SK-N-SH (cell line): ENCODE measurements at regions not wholly inside any gene's neighbourhood (a gene's known extent, or its start where the extent isn't known, plus 50 kb on each side); places are given as distances from the start of the nearest gene placed in this dataset.

ENCODE experiments used
- CTCF ChIA-PET: fragments of 300-600, 350-600 bp; formaldehyde crosslinking; extraction: SDS; loops from one replicate; lab custom pipeline; 2021; lab: Yijun Ruan, JAX
- POLR2A ChIA-PET: fragments of 350-600 bp; sonication (Branson Sonifier 250); formaldehyde crosslinking; extraction: SDS; loops from one replicate; lab custom pipeline; 2020; ENCODE audit warnings: antibody characterized with exemption, inconsistent platforms; lab: Yijun Ruan, JAX
- DNase-seq: peaks from one replicate; pipeline ENCODE4 v3.0.0; 2012
- H2AFZ ChIP-seq: fragments of 200-600 bp; sonication (generic); 2 replicates; pipeline ENCODE4 v1.8.1; 2016; ENCODE audit warnings: antibody characterized with exemption, mild to moderate bottlenecking, low read depth
- H3F3A ChIP-seq: fragments of 200-600 bp; sonication (generic); replicated peaks from 2 replicates; pipeline ENCODE3; 2016; ENCODE audit warnings: antibody characterized with exemption, mild to moderate bottlenecking; ENCODE audit not compliant: insufficient read depth
- H3K27ac ChIP-seq, 2 experiments: fragments of 200-500 bp in 1 of 2; fragments of 200-600 bp in 1 of 2; sonication (Bioruptor generic) in 1 of 2; sonication (generic), shearing (Covaris generic) in 1 of 2; 2 replicates each; pipeline versions ENCODE4 v1.5.1 to v1.6.1; 2014 to 2016; ENCODE audit warnings: low read depth in 2 of 2, inconsistent platforms in 1 of 2, low read length in 1 of 2, mild to moderate bottlenecking in 1 of 2, mixed read lengths in 1 of 2
- H3K27me3 ChIP-seq: fragments of 200-600 bp; sonication (generic), shearing (Covaris generic); 2 replicates; pipeline ENCODE4 v1.6.1; 2016; ENCODE audit warnings: mixed run types; ENCODE audit not compliant: insufficient read depth
- H3K36me3 ChIP-seq, 2 experiments: fragments of 200-500 bp in 1 of 2; fragments of 200-600 bp in 1 of 2; sonication (Bioruptor generic) in 1 of 2; sonication (generic) in 1 of 2; replicated peaks in 1 of 2; 2 replicates each; pipeline versions ENCODE3 to v1.5.1; 2014 to 2016; ENCODE audit warnings: low read length in 1 of 2, mild to moderate bottlenecking in 1 of 2; ENCODE audit not compliant: insufficient read depth in 2 of 2, control insufficient read depth in 1 of 2
- H3K4me1 ChIP-seq, 2 experiments: fragments of 200-500 bp in 1 of 2; fragments of 200-600 bp in 1 of 2; sonication (Bioruptor generic) in 1 of 2; sonication (generic), shearing (Covaris generic) in 1 of 2; 2 replicates each; pipeline versions ENCODE4 v1.5.1 to v1.6.1; 2014 to 2016; ENCODE audit warnings: low read depth in 1 of 2, low read length in 1 of 2, mixed run types in 1 of 2; ENCODE audit not compliant: insufficient read depth in 2 of 2, control insufficient read depth in 1 of 2
- H3K4me2 ChIP-seq: fragments of 200-600 bp; sonication (generic), shearing (Covaris generic); 2 replicates; pipeline ENCODE4 v1.6.1; 2017; ENCODE audit warnings: mixed run types
- H3K4me3 ChIP-seq, 2 experiments: fragments of 200-500 bp in 1 of 2; fragments of 200-600 bp in 1 of 2; sonication (Bioruptor generic) in 1 of 2; sonication (generic), shearing (Covaris generic) in 1 of 2; 2 replicates each; pipeline versions ENCODE4 v1.5.1 to v1.8.1; 2014 to 2016; ENCODE audit warnings: low read depth in 2 of 2, inconsistent platforms in 1 of 2, low read length in 1 of 2, mild to moderate bottlenecking in 1 of 2, mixed read lengths in 1 of 2, moderate library complexity in 1 of 2
- H3K79me2 ChIP-seq: fragments of 200-600 bp; sonication (generic); 2 replicates; pipeline ENCODE4 v1.8.1; 2017; ENCODE audit warnings: mild to moderate bottlenecking; ENCODE audit not compliant: insufficient read depth
- H3K9ac ChIP-seq: fragments of 200-600 bp; sonication (generic); 2 replicates; pipeline ENCODE4 v1.6.1; 2017; ENCODE audit warnings: mixed run types
- H3K9me2 ChIP-seq: fragments of 200-600 bp; sonication (generic); 2 replicates; pipeline ENCODE4 v1.6.1; 2017; ENCODE audit warnings: mixed run types
- H3K9me3 ChIP-seq: fragments of 200-600 bp; sonication (generic); 2 replicates; pipeline ENCODE4 v1.6.1; 2017; ENCODE audit warnings: mixed run types, mild to moderate bottlenecking, moderate library complexity
- H4K20me1 ChIP-seq: fragments of 200-600 bp; sonication (generic); 2 replicates; pipeline ENCODE4 v1.6.1; 2017; ENCODE audit warnings: mild to moderate bottlenecking, mixed run types; ENCODE audit not compliant: insufficient read depth
- CHD2 ChIP-seq: fragments of 150-350 bp; IDR thresholded peaks from 2 replicates; pipeline ENCODE4 v1.6.1; 2018; ENCODE audit warnings: low read length; ENCODE audit not compliant: partially characterized antibody
- ELF1 ChIP-seq: IDR thresholded peaks from 2 replicates; pipeline ENCODE4 v1.4.0; 2012
- EP300 ChIP-seq, 2 experiments: IDR thresholded peaks; 2 replicates each; pipeline versions ENCODE4 v1.4.0 to v1.6.1; 2012; ENCODE audit warnings: borderline replicate concordance in 1 of 2, low read depth in 1 of 2, low read length in 1 of 2
- EZH2phosphoT487 ChIP-seq: fragments of 200-600 bp; sonication (generic); IDR thresholded peaks from 2 replicates; pipeline ENCODE4 v1.6.1; 2017; ENCODE audit warnings: low read depth, mixed run types, mild to moderate bottlenecking, antibody characterized with exemption, moderate library complexity, borderline replicate concordance
- FOSL2 ChIP-seq: IDR thresholded peaks from 2 replicates; pipeline ENCODE4 v1.4.0; 2012; ENCODE audit warnings: low read depth, mild to moderate bottlenecking, moderate library complexity, borderline replicate concordance
- FOXJ3 ChIP-seq: sonication (generic); formaldehyde crosslinking; IDR thresholded peaks from 2 replicates; pipeline ENCODE4 v1.5.1; 2020; ENCODE audit warnings: mild to moderate bottlenecking, missing genetic modification reagents
- FOXM1 ChIP-seq: IDR thresholded peaks from 2 replicates; pipeline ENCODE4 v1.4.0; 2012; ENCODE audit warnings: low read depth, mild to moderate bottlenecking
- GATA2 ChIP-seq: sonication (generic); formaldehyde crosslinking; IDR thresholded peaks from 2 replicates; pipeline ENCODE4 v1.5.0; 2020; ENCODE audit warnings: mild to moderate bottlenecking, missing genetic modification reagents
- MEF2A ChIP-seq: IDR thresholded peaks from 2 replicates; pipeline ENCODE4 v1.4.0; 2012; ENCODE audit warnings: low read depth, borderline replicate concordance
- MXI1 ChIP-seq: IDR thresholded peaks from 2 replicates; pipeline ENCODE4 v1.6.1; 2012; ENCODE audit warnings: mild to moderate bottlenecking, low read depth, low read length, improper control_type of control experiment
- POLR2AphosphoS5 ChIP-seq: IDR thresholded peaks from 2 replicates; pipeline ENCODE4 v1.6.1; 2012; ENCODE audit warnings: low read depth, low read length
- RAD21 ChIP-seq: IDR thresholded peaks from 2 replicates; pipeline ENCODE4 v1.6.1; 2012; ENCODE audit warnings: mild to moderate bottlenecking, low read length
- SIN3A ChIP-seq: IDR thresholded peaks from 2 replicates; pipeline ENCODE4 v1.6.1; 2012; ENCODE audit warnings: low read depth, mild to moderate bottlenecking, low read length, moderate library complexity, borderline replicate concordance
- TAF1 ChIP-seq: IDR thresholded peaks from 2 replicates; pipeline ENCODE4 v1.6.1; 2012; ENCODE audit warnings: low read depth, mild to moderate bottlenecking, low read length, moderate library complexity, borderline replicate concordance
- TCF12 ChIP-seq: IDR thresholded peaks from 2 replicates; pipeline ENCODE4 v1.4.0; 2012
- TEAD4 ChIP-seq: IDR thresholded peaks from 2 replicates; pipeline ENCODE4 v1.4.0; 2012; ENCODE audit warnings: mild to moderate bottlenecking, borderline replicate concordance; ENCODE audit not compliant: insufficient read depth
- YY1 ChIP-seq: IDR thresholded peaks from 2 replicates; pipeline ENCODE4 v1.4.0; 2012; ENCODE audit warnings: low read depth, mild to moderate bottlenecking
- WGBS: methylation state at CpG from one replicate; pipeline ENCODE4 v1.1.6; 2017; ENCODE audit warnings: low lambda C conversion rate; 5-methylcytosine and 5-hydroxymethylcytosine counted together
- TF ChIP-seq, protein P1 (sequence below): fragments of 150-350 bp; IDR thresholded peaks from 2 replicates; pipeline ENCODE4 v1.6.1; 2016; ENCODE audit warnings: mild to moderate bottlenecking, low read depth, low read length
- TF ChIP-seq, protein P2 (sequence below): IDR thresholded peaks from 2 replicates; pipeline ENCODE4 v1.4.0; 2012; ENCODE audit warnings: low read depth, borderline replicate concordance
- TF ChIP-seq, protein P3 (sequence below): IDR thresholded peaks from 2 replicates; pipeline ENCODE4 v1.4.0; 2012; ENCODE audit warnings: low read depth
- TF ChIP-seq, protein P4 (sequence below): fragments of 200-600 bp; sonication (generic); IDR thresholded peaks from 2 replicates; pipeline ENCODE4 v1.6.1; 2017; ENCODE audit warnings: antibody characterized with exemption, mild to moderate bottlenecking, moderate library complexity

DNA sequence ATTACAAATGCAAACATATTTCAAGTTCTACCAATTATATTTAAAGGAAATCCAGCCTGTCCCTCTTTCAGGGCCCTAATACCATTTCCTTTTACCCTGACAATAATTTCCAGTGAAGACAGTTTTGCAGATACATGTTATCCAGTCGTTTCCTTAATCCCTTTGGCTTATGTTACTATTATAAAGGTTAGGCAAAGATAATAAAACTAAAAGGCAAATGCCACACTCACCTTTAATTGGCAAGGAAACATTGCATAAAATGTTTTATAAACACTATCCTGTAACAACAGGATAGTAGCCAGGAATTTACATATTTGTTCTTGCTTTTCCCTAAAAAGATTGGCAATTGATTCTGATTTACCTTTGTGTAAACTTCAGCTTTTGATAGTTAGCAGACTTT, 168.7 kb downstream of the AEBP2 start:
- Histone ChIP-seq H3K27me3 (no peaks in the 10 kb centered on the region), H3K4me3 (no peak overlapping the region)
- no peak for TF ChIP-seq GATA2
- no peak for TF ChIP-seq FOXJ3 (CRISPR knock-in tag)
- TF ChIP-seq, protein P1, sequence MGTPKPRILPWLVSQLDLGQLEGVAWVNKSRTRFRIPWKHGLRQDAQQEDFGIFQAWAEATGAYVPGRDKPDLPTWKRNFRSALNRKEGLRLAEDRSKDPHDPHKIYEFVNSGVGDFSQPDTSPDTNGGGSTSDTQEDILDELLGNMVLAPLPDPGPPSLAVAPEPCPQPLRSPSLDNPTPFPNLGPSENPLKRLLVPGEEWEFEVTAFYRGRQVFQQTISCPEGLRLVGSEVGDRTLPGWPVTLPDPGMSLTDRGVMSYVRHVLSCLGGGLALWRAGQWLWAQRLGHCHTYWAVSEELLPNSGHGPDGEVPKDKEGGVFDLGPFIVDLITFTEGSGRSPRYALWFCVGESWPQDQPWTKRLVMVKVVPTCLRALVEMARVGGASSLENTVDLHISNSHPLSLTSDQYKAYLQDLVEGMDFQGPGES = no peak
- TF ChIP-seq, protein P2, sequence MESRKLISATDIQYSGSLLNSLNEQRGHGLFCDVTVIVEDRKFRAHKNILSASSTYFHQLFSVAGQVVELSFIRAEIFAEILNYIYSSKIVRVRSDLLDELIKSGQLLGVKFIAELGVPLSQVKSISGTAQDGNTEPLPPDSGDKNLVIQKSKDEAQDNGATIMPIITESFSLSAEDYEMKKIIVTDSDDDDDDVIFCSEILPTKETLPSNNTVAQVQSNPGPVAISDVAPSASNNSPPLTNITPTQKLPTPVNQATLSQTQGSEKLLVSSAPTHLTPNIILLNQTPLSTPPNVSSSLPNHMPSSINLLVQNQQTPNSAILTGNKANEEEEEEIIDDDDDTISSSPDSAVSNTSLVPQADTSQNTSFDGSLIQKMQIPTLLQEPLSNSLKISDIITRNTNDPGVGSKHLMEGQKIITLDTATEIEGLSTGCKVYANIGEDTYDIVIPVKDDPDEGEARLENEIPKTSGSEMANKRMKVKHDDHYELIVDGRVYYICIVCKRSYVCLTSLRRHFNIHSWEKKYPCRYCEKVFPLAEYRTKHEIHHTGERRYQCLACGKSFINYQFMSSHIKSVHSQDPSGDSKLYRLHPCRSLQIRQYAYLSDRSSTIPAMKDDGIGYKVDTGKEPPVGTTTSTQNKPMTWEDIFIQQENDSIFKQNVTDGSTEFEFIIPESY = no peak
- no peak for TF ChIP-seq ELF1
- TF ChIP-seq, all 33 proteins: peak for 0
- no peak for DNase-seq
- no peaks in the 10 kb centered on the region for H3F3A ChIP-seq
- no peak overlapping the region for H2AFZ ChIP-seq
- no peaks in the 10 kb centered on the region for H3K4me1 ChIP-seq
- no peak overlapping the region for H3K27ac ChIP-seq
- no peaks in the 10 kb centered on the region for H4K20me1 ChIP-seq
- no peaks in the 10 kb centered on the region for H3K79me2 ChIP-seq
- no peaks in the 10 kb centered on the region for H3K9me3 ChIP-seq
- H3K4me2 ChIP-seq = no peak overlapping the region
- ChIA-PET POLR2A (no interaction called here), CTCF (interaction anchor here (0.7 kb wide), 1 partner anchor 11 kb away, joined by 3 read pairs; no protein-coding TSS in a partner anchor)
- no peaks in the 10 kb centered on the region for H3K36me3 ChIP-seq
- 53% methylated on average over 1 of the region's 1 CpG for WGBS
- H3K9me2 ChIP-seq = no peaks in the 10 kb centered on the region
- no peak overlapping the region for H3K9ac ChIP-seq

DNA sequence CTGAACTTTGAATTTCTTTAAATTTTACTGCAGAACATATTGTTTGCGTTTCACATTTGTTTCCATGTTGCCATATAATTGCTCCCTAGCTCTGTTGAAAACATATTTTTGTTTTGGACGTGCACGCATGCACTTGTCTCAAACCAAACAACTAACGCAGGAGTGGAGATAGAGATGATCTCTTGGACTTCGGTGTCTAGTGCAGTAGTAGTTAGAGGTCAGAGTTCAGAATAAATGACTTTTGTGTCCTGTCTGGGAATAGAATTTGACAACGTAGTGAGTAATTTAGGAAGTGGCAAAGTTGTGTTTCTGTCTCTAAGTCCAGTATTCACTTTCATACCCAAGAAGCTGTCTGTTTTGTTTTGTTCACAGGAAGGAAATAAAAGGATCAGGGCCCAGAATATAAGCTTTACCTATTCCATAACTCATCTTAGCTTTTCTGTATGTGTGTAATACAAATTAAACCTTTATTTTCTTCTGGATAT, 173.8 kb downstream of the AEBP2 start:
- Histone ChIP-seq H2AFZ (no peak overlapping the region), H3K9ac (no peak overlapping the region), H3K79me2 (no peaks in the 10 kb centered on the region), H3K9me2 (0 out of 2 replicates have a peak, but pooled peaks cover 2% of the 10 kb centered on the region), H4K20me1 (no peaks in the 10 kb centered on the region), H3K36me3 (no peaks in the 10 kb centered on the region), H3K27ac (no peak overlapping the region), H3K9me3 (no peaks in the 10 kb centered on the region), H3K4me1 (no peaks in the 10 kb centered on the region; a peak in 1 of 4 replicates), H3F3A (peaks cover 1% of the 10 kb centered on the region), H3K4me2 (no peak overlapping the region), H3K4me3 (no peak overlapping the region), H3K27me3 (no peaks in the 10 kb centered on the region)
- POLR2A ChIA-PET = no interaction called here
- WGBS = 81% methylated on average over 6 of the region's 6 CpGs
- DNase-seq = no peak
- CTCF ChIA-PET = interaction anchor here (2.8 kb wide), 1 partner anchor 105 kb away, joined by 8 read pairs; no protein-coding TSS in a partner anchor
- TF ChIP-seq YY1 (no peak), POLR2AphosphoS5 (no peak), EZH2phosphoT487 (no peak), TEAD4 (no peak), FOXJ3 (CRISPR knock-in tag) (no peak), RAD21 (no peak), CHD2 (no peak), GATA2 (no peak), TAF1 (no peak), MXI1 (no peak), TCF12 (no peak), SIN3A (no peak), FOSL2 (no peak), FOXM1 (no peak), EP300 (IDR thresholded peaks at IDR 0.05; ENCODE audit: borderline replicate concordance in 1 of 2, low read depth in 1 of 2, low read length in 1 of 2) (no peak), MEF2A (no peak)
- TF ChIP-seq, protein P3, sequence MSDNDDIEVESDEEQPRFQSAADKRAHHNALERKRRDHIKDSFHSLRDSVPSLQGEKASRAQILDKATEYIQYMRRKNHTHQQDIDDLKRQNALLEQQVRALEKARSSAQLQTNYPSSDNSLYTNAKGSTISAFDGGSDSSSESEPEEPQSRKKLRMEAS = no peak
- TF ChIP-seq, protein P4, sequence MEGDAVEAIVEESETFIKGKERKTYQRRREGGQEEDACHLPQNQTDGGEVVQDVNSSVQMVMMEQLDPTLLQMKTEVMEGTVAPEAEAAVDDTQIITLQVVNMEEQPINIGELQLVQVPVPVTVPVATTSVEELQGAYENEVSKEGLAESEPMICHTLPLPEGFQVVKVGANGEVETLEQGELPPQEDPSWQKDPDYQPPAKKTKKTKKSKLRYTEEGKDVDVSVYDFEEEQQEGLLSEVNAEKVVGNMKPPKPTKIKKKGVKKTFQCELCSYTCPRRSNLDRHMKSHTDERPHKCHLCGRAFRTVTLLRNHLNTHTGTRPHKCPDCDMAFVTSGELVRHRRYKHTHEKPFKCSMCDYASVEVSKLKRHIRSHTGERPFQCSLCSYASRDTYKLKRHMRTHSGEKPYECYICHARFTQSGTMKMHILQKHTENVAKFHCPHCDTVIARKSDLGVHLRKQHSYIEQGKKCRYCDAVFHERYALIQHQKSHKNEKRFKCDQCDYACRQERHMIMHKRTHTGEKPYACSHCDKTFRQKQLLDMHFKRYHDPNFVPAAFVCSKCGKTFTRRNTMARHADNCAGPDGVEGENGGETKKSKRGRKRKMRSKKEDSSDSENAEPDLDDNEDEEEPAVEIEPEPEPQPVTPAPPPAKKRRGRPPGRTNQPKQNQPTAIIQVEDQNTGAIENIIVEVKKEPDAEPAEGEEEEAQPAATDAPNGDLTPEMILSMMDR = no peak
